GM18505 (cell line): ENCODE measurements at regions not wholly inside any gene's neighbourhood (a gene's known extent, or its start where the extent isn't known, plus 50 kb on each side); places are given as distances from the start of the nearest gene placed in this dataset.

Source experiments
- ATAC-seq: cut with Tn5 transposase; IDR thresholded peaks from one replicate; pipeline ENCODE4 v1.9.1; 2021; ENCODE audit not compliant: unreplicated experiment
- POLR2A ChIP-seq: IDR thresholded peaks from 4 replicates; pipeline ENCODE4 v1.6.1; 2011; ENCODE audit warnings: borderline replicate concordance; ENCODE audit not compliant: insufficient read depth, insufficient read length; ENCODE audit errors: extremely low read depth

DNA sequence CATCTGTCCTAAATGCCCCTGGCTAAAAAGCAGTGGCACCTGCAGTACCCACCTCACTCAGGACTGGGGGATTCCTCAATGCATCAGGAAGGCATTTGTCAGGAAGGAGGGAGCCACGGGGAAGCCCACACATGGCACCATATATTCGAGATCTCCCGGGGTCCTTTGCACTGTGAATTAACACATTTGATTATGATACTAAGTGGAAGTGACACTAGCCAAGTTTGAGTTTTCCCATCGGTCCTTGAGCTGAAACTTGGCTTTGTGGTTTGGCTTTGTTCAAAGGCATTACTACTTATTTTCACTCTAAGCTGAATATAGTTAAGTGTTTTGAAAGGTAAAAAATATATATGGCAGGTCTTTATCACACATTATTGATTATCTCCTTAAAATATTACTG is 168.7 kb upstream of the MYO16 start:
- ATAC-seq: no peak

GRCh38 chr13:108463340-108463739 is 166.1 kb upstream of the MYO16 start:
- TF ChIP-seq POLR2A: no peak
- no peak for ATAC-seq

More for the DNA sequence above, 168.7 kb upstream of the MYO16 start:
- no peak for TF ChIP-seq POLR2A

- no peak for ATAC-seq
- TF ChIP-seq POLR2A: no peak
Measured at GRCh38 chr13:108470921-108471320, 158.5 kb upstream of the MYO16 start.

DNA sequence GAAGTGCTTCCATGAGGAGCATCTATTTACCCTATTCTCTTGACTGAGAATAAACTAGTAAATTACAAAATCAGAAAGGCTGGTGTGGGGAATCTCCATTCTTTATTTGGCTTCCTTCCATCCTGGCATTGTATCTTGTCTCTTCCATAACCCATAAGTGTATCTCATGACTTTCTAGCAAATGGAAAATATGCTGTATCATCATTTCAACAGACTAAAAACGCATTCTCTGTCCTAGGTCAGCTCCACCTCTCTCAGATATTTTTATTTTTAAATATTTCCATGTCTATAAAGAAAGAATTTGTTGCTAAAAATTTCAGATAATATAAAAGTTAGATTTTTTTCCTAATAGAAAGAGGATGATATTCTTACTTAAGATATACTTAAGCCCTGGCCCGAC is 154.2 kb upstream of the MYO16 start:
- no peak for ATAC-seq
- no peak for TF ChIP-seq POLR2A

- no peak for ATAC-seq
- no peak for TF ChIP-seq POLR2A
Measured at GRCh38 chr13:108477376-108477775, 152.0 kb upstream of the MYO16 start.

DNA sequence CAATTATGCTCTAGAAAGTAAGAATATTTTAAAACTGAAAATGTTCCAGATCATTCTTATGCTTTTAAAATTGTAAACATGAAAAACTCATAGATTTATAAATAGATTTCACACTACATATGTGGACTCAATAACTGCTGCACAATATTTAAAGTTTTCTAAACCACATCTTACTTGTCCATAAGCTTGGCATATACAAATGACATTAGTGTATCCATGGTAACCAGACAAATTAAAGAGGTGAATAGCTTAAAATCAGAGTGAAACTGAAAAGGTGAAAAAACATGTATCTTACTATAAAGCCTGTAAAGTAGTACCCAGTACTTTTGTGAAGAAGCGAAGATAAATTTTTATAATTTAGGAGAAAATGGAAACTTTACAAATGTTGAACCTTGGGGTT is 151.2 kb upstream of the MYO16 start:
- TF ChIP-seq POLR2A: no peak
- no peak for ATAC-seq

- no peak for TF ChIP-seq POLR2A
- no peak for ATAC-seq
Measured at GRCh38 chr13:108483981-108484380, 145.4 kb upstream of the MYO16 start.

DNA sequence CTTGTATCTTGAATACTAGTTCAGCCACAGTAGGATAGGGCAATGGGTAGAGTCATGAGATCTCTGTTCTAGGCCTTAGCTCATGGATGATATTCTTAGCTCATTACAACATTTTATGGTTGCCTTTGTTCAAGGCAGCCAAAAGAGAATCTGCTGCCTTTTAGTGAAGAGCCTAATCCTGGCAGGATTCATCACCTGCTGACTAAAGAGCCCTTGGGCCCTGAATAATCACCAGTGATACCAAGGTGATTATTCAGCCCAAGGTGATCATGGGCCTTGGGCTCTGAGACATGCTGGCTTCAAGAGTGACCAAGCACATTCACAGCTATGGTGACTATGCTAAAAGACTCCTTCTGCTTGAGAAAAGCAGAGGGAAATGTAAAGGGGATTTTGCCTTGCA is 143.3 kb upstream of the MYO16 start:
- ATAC-seq: no peak

DNA sequence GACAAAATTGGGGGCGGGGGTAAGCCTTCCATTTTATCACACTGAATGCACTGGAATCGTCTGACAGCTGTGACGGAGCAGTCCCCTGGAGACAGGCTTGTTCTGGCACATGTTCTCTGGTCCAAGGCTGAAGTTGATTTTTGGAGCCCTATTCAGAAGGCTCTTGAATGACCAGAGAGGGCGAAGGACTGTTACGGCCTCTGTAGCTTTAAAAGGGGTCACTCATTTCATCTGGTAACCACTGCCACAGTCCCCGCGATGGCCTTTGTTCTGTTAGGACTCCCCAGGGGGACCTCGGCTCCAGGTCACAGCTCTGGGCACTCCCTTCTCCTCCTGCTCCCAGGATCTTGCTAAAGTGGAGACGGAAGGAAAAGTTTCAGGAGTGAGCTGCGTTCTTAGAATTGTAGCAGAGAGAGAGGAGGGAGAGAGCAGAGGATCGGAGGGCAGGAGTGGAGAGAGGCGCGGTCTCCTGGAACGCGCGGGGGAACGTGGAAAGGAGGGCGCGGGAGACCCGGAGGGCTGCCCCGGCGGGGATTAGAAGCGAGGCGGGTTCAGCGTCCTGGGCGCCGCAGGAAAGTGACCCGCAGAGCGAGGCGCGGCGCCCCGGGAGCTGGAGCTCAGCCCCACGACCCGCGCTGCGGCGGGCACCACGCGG is 134.3 kb upstream of the MYO16 start:
- no peak for ATAC-seq
- TF ChIP-seq POLR2A: no peak

More for the DNA sequence above, 143.3 kb upstream of the MYO16 start:
- no peak for TF ChIP-seq POLR2A

DNA sequence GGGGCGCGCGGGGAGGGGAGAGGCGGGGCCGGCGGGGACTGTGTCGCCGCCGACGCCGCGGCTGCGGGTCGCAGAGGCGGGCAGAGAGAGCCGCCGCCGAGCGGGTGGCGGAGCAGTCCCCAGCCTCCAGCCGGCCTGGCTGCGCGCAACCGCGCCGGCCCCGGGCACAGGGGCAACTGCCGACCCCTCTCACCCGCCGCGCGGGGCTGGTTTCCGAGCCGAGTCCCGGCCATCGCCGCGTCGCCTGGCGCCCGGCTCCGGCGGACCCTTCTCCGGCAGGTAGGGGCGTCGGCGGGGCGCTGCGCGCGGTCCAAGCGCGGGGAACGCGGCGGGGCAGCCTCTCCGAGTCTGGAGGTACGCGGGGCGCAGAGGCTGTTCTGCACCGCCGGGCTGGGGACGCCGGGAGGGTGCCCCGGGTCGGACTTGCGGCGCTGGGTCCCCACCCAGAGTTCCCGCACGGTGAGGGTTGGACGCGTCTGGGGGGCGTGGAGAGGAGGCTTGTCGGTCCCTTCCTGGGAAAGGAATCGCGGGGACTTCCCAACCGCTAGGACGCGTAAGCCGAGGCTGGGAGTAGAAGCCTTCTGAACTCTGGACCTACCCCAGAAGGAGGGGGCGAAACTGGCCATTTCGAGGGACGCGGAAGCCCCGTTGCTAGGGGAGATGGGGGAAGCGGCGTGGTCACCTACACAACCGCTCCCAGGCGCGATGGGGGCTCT is 133.6 kb upstream of the MYO16 start:
- ATAC-seq: no peak
- TF ChIP-seq POLR2A: no peak

DNA sequence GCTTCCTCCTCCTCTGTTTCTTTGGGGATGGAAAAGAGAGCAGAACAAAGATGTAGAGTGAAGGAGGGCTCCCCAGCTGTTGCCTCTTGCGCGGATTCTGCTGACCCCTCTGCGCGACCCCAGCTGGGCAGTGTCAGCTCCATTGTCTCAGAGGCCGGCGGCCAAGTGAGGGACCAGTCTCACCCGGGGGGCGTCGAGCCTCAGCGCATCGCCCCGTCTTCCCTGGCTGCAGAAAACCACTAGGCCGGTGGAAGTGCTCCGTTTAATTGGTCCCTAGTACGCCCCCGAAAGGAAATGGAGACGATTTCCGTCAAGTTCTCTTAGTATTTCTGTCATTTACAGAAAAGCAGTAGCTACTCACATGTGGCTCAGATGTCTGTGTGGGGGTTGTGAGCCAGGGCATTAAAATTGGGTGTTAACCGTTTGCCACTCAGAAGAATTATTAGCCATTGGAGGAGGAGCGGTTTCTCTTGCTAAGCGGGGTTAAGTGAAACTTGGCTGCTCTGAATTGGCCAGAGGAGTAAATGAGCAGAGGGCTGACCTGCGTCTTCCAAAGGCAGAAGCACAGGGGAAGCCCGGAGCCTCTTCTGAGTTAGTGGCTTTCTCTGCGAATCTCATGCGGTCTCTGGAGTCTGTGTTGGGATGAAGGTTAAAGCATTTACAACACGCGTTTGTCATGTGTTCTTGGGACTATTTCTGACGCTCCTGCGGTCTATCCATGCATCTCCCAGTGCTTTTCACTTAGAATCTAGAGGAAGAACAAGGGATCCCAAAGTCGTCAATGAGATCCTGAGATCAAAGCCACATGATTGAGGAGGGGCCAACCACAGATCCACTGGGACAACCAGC is 132.8 kb upstream of the MYO16 start:
- TF ChIP-seq POLR2A: no peak
- no peak for ATAC-seq

- no peak for TF ChIP-seq POLR2A
- ATAC-seq: no peak
Measured at GRCh38 chr13:108500711-108501110, 128.7 kb upstream of the MYO16 start.

GRCh38 chr13:108508263-108508662 is 121.1 kb upstream of the MYO16 start:
- no peak for ATAC-seq
- TF ChIP-seq POLR2A: no peak

DNA sequence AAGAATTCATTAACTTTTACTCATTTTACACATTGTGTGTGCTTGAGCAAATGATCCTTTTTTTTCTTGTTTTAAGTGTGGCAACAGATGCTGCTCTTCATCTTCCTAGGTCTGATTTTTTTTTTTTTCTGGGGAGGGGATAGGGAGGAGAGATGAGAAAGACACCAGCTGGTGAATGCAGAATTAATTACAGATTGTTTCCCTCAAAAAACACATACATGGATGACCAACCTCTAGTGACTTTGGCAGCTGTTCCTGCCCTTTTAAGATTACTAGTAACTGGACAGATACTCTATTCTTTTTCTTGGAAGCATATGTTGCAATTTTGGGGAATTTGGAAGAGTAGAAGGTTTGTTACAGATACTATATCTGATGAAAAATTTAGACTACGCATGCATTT is 103.6 kb upstream of the MYO16 start:
- ATAC-seq: no peak

DNA sequence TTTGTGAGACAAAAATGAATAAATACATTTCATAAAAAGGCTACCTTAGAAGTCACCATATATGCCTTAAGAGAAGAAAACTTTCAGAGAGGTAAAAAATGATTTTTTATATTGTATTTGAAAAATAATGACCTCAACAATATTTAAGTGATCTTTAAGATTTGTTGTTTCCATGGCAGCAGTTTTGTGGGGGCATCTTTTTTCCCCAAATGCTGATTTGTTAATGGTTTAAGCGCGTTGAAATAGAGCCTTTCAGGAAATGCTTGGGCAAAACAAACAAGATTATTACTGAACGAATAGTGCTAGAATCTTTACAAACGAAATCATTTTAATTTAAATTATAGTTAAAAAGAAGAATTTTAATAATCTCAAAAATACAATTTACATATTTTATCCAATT is 103.1 kb upstream of the MYO16 start:
- no peak for ATAC-seq
- no peak for TF ChIP-seq POLR2A

More for the DNA sequence above, 103.6 kb upstream of the MYO16 start:
- no peak for TF ChIP-seq POLR2A

GRCh38 chr13:108527844-108528243 is 101.6 kb upstream of the MYO16 start:
- no peak for ATAC-seq
- TF ChIP-seq POLR2A: no peak
